Neural cell (in vitro differentiated cells): ENCODE measurements at regions not wholly inside any gene's neighbourhood (a gene's known extent, or its start where the extent isn't known, plus 50 kb on each side); places are given as distances from the start of the nearest gene placed in this dataset.

Source experiments
- H2AFZ ChIP-seq: fragments of 200-600, 300-800 bp; sonication (generic), shearing (Covaris generic); 2 replicates; pipeline ENCODE4 v1.6.0; 2014; ENCODE audit warnings: low read depth, mild to moderate bottlenecking, antibody characterized with exemption, low read length, moderate library complexity
- H3F3A ChIP-seq: fragments of 200-600 bp; shearing (Covaris generic); 2 replicates; pipeline ENCODE4 v1.6.1; 2016; ENCODE audit warnings: mild to moderate bottlenecking, moderate library complexity, mixed read lengths, antibody characterized with exemption, low read length; ENCODE audit not compliant: insufficient read depth, poor library complexity, severe bottlenecking
- H3K27ac ChIP-seq: fragments of 200-600, 300-800 bp; sonication (generic), shearing (Covaris generic); 2 replicates; pipeline ENCODE4 v1.5.1; 2014; ENCODE audit warnings: mild to moderate bottlenecking, low read length, moderate library complexity
- H3K27me3 ChIP-seq: fragments of 300-800, 200-600 bp; sonication (generic), shearing (Covaris generic); 2 replicates; pipeline ENCODE4 v1.6.0; 2014; ENCODE audit warnings: mild to moderate bottlenecking, low read depth, low read length, moderate library complexity; ENCODE audit not compliant: insufficient read depth
- H3K36me3 ChIP-seq: fragments of 300-800, 200-600 bp; sonication (generic), shearing (Covaris generic); 2 replicates; pipeline ENCODE4 v1.5.1; 2014; ENCODE audit warnings: mild to moderate bottlenecking, antibody characterized with exemption, low read length, moderate library complexity; ENCODE audit not compliant: insufficient read depth
- H3K4me2 ChIP-seq: fragments of 300-800, 200-600 bp; sonication (generic), shearing (Covaris generic); 2 replicates; pipeline ENCODE4 v1.6.0; 2014; ENCODE audit warnings: mild to moderate bottlenecking, low read length
- H3K4me3 ChIP-seq: fragments of 300-800, 200-600 bp; sonication (generic), shearing (Covaris generic); 2 replicates; pipeline ENCODE4 v1.5.1; 2014; ENCODE audit warnings: mild to moderate bottlenecking, low read length, moderate library complexity
- H3K79me2 ChIP-seq: fragments of 200-600 bp; shearing (Covaris generic); replicated peaks from 2 replicates; pipeline ENCODE4 v1.6.0; 2014; ENCODE audit warnings: mild to moderate bottlenecking, low read length, moderate library complexity; ENCODE audit not compliant: insufficient read depth
- H3K9ac ChIP-seq: fragments of 300-800, 200-600 bp; sonication (generic), shearing (Covaris generic); 2 replicates; pipeline ENCODE4 v1.6.1; 2016; ENCODE audit warnings: mild to moderate bottlenecking, low read length, mixed read lengths
- H3K9me2 ChIP-seq: fragments of 200-600 bp; shearing (Covaris generic); 2 replicates; pipeline ENCODE4 v1.6.1; 2016; ENCODE audit warnings: mild to moderate bottlenecking, low read length, mixed read lengths; ENCODE audit not compliant: insufficient read depth
- H3K9me3 ChIP-seq: fragments of 200-600, 300-800 bp; sonication (generic), shearing (Covaris generic); 2 replicates; pipeline ENCODE4 v1.6.1; 2016; ENCODE audit warnings: mild to moderate bottlenecking, mixed run types, low read length, moderate library complexity, mixed read lengths
- H4K20me1 ChIP-seq: fragments of 200-600 bp; shearing (Covaris generic); 2 replicates; pipeline ENCODE4 v1.6.1; 2016; ENCODE audit warnings: mild to moderate bottlenecking, mixed run types; ENCODE audit not compliant: insufficient read depth
- CTCF ChIP-seq: fragments of 450-650 bp; IDR thresholded peaks from 2 replicates; pipeline ENCODE4 v1.5.1; 2014; ENCODE audit warnings: antibody characterized with exemption, mild to moderate bottlenecking, moderate library complexity; ENCODE audit not compliant: poor library complexity, severe bottlenecking
- EP300 ChIP-seq: fragments of 450-650 bp; conservative IDR thresholded peaks from 2 replicates; pipeline ENCODE4 v1.6.1; 2014; ENCODE audit warnings: antibody characterized with exemption, mild to moderate bottlenecking, moderate library complexity; ENCODE audit not compliant: poor library complexity, severe bottlenecking
- EZH2 ChIP-seq: fragments of 200-600, 300-800 bp; shearing (Covaris generic), sonication (generic); IDR thresholded peaks from 2 replicates; pipeline ENCODE4 v1.6.1; 2014; ENCODE audit warnings: antibody characterized with exemption, low read length, borderline replicate concordance, mild to moderate bottlenecking; ENCODE audit not compliant: insufficient read depth, poor library complexity, severe bottlenecking
- MXI1 ChIP-seq: fragments of 450-650 bp; conservative IDR thresholded peaks from 2 replicates; pipeline ENCODE4 v1.6.1; 2014; ENCODE audit warnings: antibody characterized with exemption, mild to moderate bottlenecking; ENCODE audit not compliant: poor library complexity, severe bottlenecking
- POLR2AphosphoS5 ChIP-seq: IDR thresholded peaks from 2 replicates; pipeline ENCODE4 v1.6.1; 2012
- RAD21 ChIP-seq: fragments of 450-650 bp; conservative IDR thresholded peaks from 2 replicates; pipeline ENCODE4 v1.6.1; 2014; ENCODE audit warnings: antibody characterized with exemption, mild to moderate bottlenecking, moderate library complexity
- REST ChIP-seq: IDR thresholded peaks from 2 replicates; pipeline ENCODE4 v1.6.1; 2012; ENCODE audit warnings: borderline replicate concordance
- SMC3 ChIP-seq: fragments of 450-650 bp; conservative IDR thresholded peaks from 2 replicates; pipeline ENCODE4 v1.6.1; 2014; ENCODE audit warnings: antibody characterized with exemption, mild to moderate bottlenecking, moderate library complexity; ENCODE audit not compliant: poor library complexity
- TAF1 ChIP-seq: IDR thresholded peaks from 2 replicates; pipeline ENCODE4 v1.6.1; 2012; ENCODE audit warnings: low read depth

- Histone ChIP-seq H3K4me3 (no peak overlapping the region), H2AFZ (no peak overlapping the region), H3K36me3 (no peaks in the 10 kb centered on the region), H3K27ac (no peak overlapping the region), H3K27me3 (no peaks in the 10 kb centered on the region), H3K9ac (no peak overlapping the region), H3F3A (no peaks in the 10 kb centered on the region), H3K4me2 (no peak overlapping the region), H3K9me2 (no peaks in the 10 kb centered on the region), H3K9me3 (no peaks in the 10 kb centered on the region), H4K20me1 (no peaks in the 10 kb centered on the region), H3K79me2 (no peaks in the 10 kb centered on the region)
- TF ChIP-seq TAF1 (no peak), SMC3 (no peak), EP300 (no peak), REST (no peak), RAD21 (no peak), MXI1 (no peak), EZH2 (no peak), CTCF (no peak), POLR2AphosphoS5 (no peak)
These were observed 266.6 kb upstream of the SLITRK3 start for GRCh38 chr3:165462636-165463334.

- Histone ChIP-seq H3K9ac (no peak overlapping the region), H4K20me1 (no peaks in the 10 kb centered on the region), H3K79me2 (no peaks in the 10 kb centered on the region), H3K36me3 (no peaks in the 10 kb centered on the region), H3K9me2 (no peaks in the 10 kb centered on the region), H3K27me3 (no peaks in the 10 kb centered on the region), H3K27ac (no peak overlapping the region), H3F3A (no peaks in the 10 kb centered on the region), H3K9me3 (no peaks in the 10 kb centered on the region), H3K4me3 (no peak overlapping the region), H3K4me2 (no peak overlapping the region), H2AFZ (no peak overlapping the region)
- TF ChIP-seq TAF1 (no peak), EP300 (no peak), EZH2 (no peak), REST (no peak), MXI1 (no peak), SMC3 (no peak), RAD21 (no peak), POLR2AphosphoS5 (no peak), CTCF (no peak)
These were observed 264.0 kb upstream of the SLITRK3 start for GRCh38 chr3:165459924-165460835.
